Keratinocyte (primary cell): ENCODE measurements at regions not wholly inside any gene's neighbourhood (a gene's known extent, or its start where the extent isn't known, plus 50 kb on each side); places are given as distances from the start of the nearest gene placed in this dataset.

Experiments
- DNase-seq: peaks from one replicate; pipeline ENCODE4 v3.0.0-alpha.2; 2011; ENCODE audit warnings: low read depth, missing footprints, low spot score
- FAIRE-seq: peaks from 2 replicates; lab custom pipeline; 2011; peaks lifted over from hg19 to GRCh38; lab: Jason Lieb, UNC
- H2AFZ ChIP-seq: 2 replicates; pipeline ENCODE4 v1.6.0; 2012; ENCODE audit warnings: low read length, control low read depth, inconsistent platforms; ENCODE audit not compliant: control insufficient read depth
- H3K27ac ChIP-seq: 2 replicates; pipeline ENCODE4 v1.5.1; 2011; ENCODE audit warnings: low read length; ENCODE audit not compliant: control insufficient read depth, insufficient read depth
- H3K27me3 ChIP-seq: 3 replicates; pipeline ENCODE4 v1.6.0; 2011; ENCODE audit warnings: low read length; ENCODE audit not compliant: control insufficient read depth, insufficient read depth; ENCODE audit errors: extremely low read depth
- H3K36me3 ChIP-seq, 2 experiments: 2 replicates in 1 of 2; 3 replicates in 1 of 2; pipeline ENCODE4 v1.5.1; 2011; ENCODE audit warnings: low read length in 2 of 2, mild to moderate bottlenecking in 1 of 2; ENCODE audit not compliant: control insufficient read depth in 2 of 2, insufficient read depth in 2 of 2; ENCODE audit errors: extremely low read depth in 1 of 2
- H3K4me1 ChIP-seq: 3 replicates; pipeline ENCODE4 v1.5.1; 2011; ENCODE audit warnings: low read length; ENCODE audit not compliant: control insufficient read depth, insufficient read depth; ENCODE audit errors: extremely low read depth
- H3K4me2 ChIP-seq: 3 replicates; pipeline ENCODE4 v1.6.0; 2011; ENCODE audit warnings: low read depth, low read length; ENCODE audit not compliant: control insufficient read depth, insufficient read depth; ENCODE audit errors: extremely low read depth
- H3K4me3 ChIP-seq, 3 experiments: fragments of 200-600 bp in 1 of 3; sonication (generic) in 1 of 3; 2 replicates in 2 of 3; 3 replicates in 1 of 3; pipeline ENCODE4 v1.5.1; 2011 to 2016; ENCODE audit warnings: low read length in 3 of 3, mild to moderate bottlenecking in 3 of 3, control low read depth in 2 of 3, inconsistent platforms in 1 of 3, low read depth in 1 of 3, mixed read lengths in 1 of 3, mixed run types in 1 of 3, moderate library complexity in 1 of 3; ENCODE audit not compliant: control insufficient read depth in 2 of 3, insufficient read depth in 2 of 3; ENCODE audit errors: extremely low read depth in 1 of 3
- H3K79me2 ChIP-seq: 2 replicates; pipeline ENCODE4 v1.6.0; 2012; ENCODE audit warnings: low read length; ENCODE audit not compliant: control insufficient read depth, insufficient read depth
- H3K9ac ChIP-seq: 3 replicates; pipeline ENCODE4 v1.6.0; 2011; ENCODE audit warnings: low read length; ENCODE audit not compliant: control insufficient read depth, insufficient read depth; ENCODE audit errors: extremely low read depth
- H3K9me1 ChIP-seq: 3 replicates; pipeline ENCODE4 v1.6.0; 2011; ENCODE audit warnings: low read length; ENCODE audit not compliant: control insufficient read depth, insufficient read depth; ENCODE audit errors: extremely low read depth
- H3K9me3 ChIP-seq: 2 replicates; pipeline ENCODE4 v1.5.1; 2012; ENCODE audit warnings: low read depth, low read length; ENCODE audit not compliant: control insufficient read depth
- H4K20me1 ChIP-seq: 3 replicates; pipeline ENCODE4 v1.6.0; 2011; ENCODE audit warnings: low read length; ENCODE audit not compliant: control insufficient read depth, insufficient read depth; ENCODE audit errors: extremely low read depth
- CTCF ChIP-seq, 3 experiments: IDR thresholded peaks in 1 of 3; conservative IDR thresholded peaks in 1 of 3; optimal IDR thresholded peaks in 1 of 3; 2 replicates in 2 of 3; 3 replicates in 1 of 3; pipeline versions ENCODE3 to v1.5.1; 2011; ENCODE audit warnings: low read length in 3 of 3, mild to moderate bottlenecking in 3 of 3, moderate library complexity in 2 of 3, control low read depth in 1 of 3, inconsistent platforms in 1 of 3; ENCODE audit not compliant: insufficient read depth in 2 of 3; ENCODE audit errors: extremely low read depth in 1 of 3
- EZH2 ChIP-seq: IDR thresholded peaks from one replicate; pipeline ENCODE4 v1.6.1; 2012; ENCODE audit warnings: inconsistent platforms, mild to moderate bottlenecking, low read length, moderate library complexity
- dilution Hi-C: fragments of 300-500 bp; cut with MboI; formaldehyde crosslinking; loops from one replicate; pipeline ENCODE4 v1.7.0; 2020; ENCODE audit warnings: low sequenced_read_pairs; ENCODE audit not compliant: extremely low pct_ligation_motif_present

- Histone ChIP-seq H3K9me3 (no peaks in the 10 kb centered on the region), H3K79me2 (no peaks in the 10 kb centered on the region), H3K9ac (no peak overlapping the region), H3K36me3 (no peaks in the 10 kb centered on the region), H3K4me3 (no peak overlapping the region), H3K9me1 (no peaks in the 10 kb centered on the region), H4K20me1 (no peaks in the 10 kb centered on the region), H3K4me2 (no peak overlapping the region), H2AFZ (no peak overlapping the region), H3K27me3 (peaks cover 4% of the 10 kb centered on the region), H3K27ac (no peak overlapping the region), H3K4me1 (no peaks in the 10 kb centered on the region)
- no peak for FAIRE-seq
- dilution Hi-C loops, result no loop called here
- DNase-seq, result no peak
- TF ChIP-seq CTCF (optimal IDR thresholded peaks at IDR 0.05 in 1 of 3, IDR thresholded peaks at IDR 0.05 in 1 of 3, conservative IDR thresholded peaks at IDR 0.05 in 1 of 3; ENCODE audit: extremely low read depth in 1 of 3, insufficient read depth in 2 of 3, low read length in 3 of 3) (no peak), EZH2 (no peak)
Measured at GRCh38 chr11:111124724-111125123, 120.8 kb upstream of the POU2AF2 start.

GRCh38 chr11:111123463-111124398, 121.8 kb upstream of the POU2AF2 start:
- H3K27ac ChIP-seq, result no peak overlapping the region
- no peak overlapping the region for H2AFZ ChIP-seq
- FAIRE-seq (no peak), DNase-seq (no peak)
- H3K4me1 ChIP-seq, result no peaks in the 10 kb centered on the region
- no peaks in the 10 kb centered on the region for H3K36me3 ChIP-seq
- dilution Hi-C loops, result no loop called here
- H3K27me3 ChIP-seq, result peaks cover 4% of the 10 kb centered on the region
- no peak overlapping the region for H3K9ac ChIP-seq
- H3K79me2 ChIP-seq, result no peaks in the 10 kb centered on the region
- TF ChIP-seq CTCF (optimal IDR thresholded peaks at IDR 0.05 in 1 of 3, IDR thresholded peaks at IDR 0.05 in 1 of 3, conservative IDR thresholded peaks at IDR 0.05 in 1 of 3; ENCODE audit: extremely low read depth in 1 of 3, insufficient read depth in 2 of 3, low read length in 3 of 3), result no peak
- no peak for TF ChIP-seq EZH2
- no peaks in the 10 kb centered on the region for H4K20me1 ChIP-seq
- H3K9me3 ChIP-seq, result no peaks in the 10 kb centered on the region
- H3K4me2 ChIP-seq, result no peak overlapping the region
- no peaks in the 10 kb centered on the region for H3K9me1 ChIP-seq
- no peak overlapping the region for H3K4me3 ChIP-seq
